Gastroesophageal sphincter (tissue), 4 donors: ENCODE measurements at regions not wholly inside any gene's neighbourhood (a gene's known extent, or its start where the extent isn't known, plus 50 kb on each side); places are given as distances from the start of the nearest gene placed in this dataset.

Experiments
- ATAC-seq: fragments of 150-250 bp; one replicate; pipeline ENCODE4 v1.9.1; 2016; ENCODE audit warnings: mild to moderate bottlenecking, moderate library complexity
- H3K27ac ChIP-seq, 4 donors: fragments of 200-600 bp; sonication (generic) in 3 of 4; 1 replicate in 3 of 4; 2 replicates in 1 of 4; pipeline ENCODE4 v1.5.1; 2016 to 2019
- H3K27me3 ChIP-seq: fragments of 200-600 bp; sonication (generic); one replicate; pipeline ENCODE4 v1.5.1; 2019
- H3K36me3 ChIP-seq, 2 donors: fragments of 200-600 bp; sonication (generic); one replicate each; pipeline ENCODE4 v1.5.1; 2019; ENCODE audit warnings: control low read depth in 1 of 2
- H3K4me1 ChIP-seq, 3 donors: fragments of 200-600 bp; sonication (generic); 1 replicate in 2 of 3; 2 replicates in 1 of 3; pipeline ENCODE4 v1.5.1; 2016 to 2019; ENCODE audit warnings: control low read depth in 2 of 3
- H3K4me3 ChIP-seq, 2 donors: fragments of 200-600 bp; sonication (generic); one replicate each; pipeline ENCODE4 v1.5.1; 2019; ENCODE audit warnings: mild to moderate bottlenecking in 1 of 2, moderate library complexity in 1 of 2
- H3K9me3 ChIP-seq, 3 donors: fragments of 200-600 bp; sonication (generic); one replicate each; pipeline ENCODE4 v1.5.1; 2017 to 2019; ENCODE audit warnings: control low read depth in 2 of 3
- CTCF ChIP-seq, 4 experiments: fragments of 200-600 bp in 2 of 4; fragments of 450-650 bp in 2 of 4; sonication (generic) in 1 of 4; IDR thresholded peaks; one replicate each; pipeline ENCODE4 v1.5.1; 2017 to 2019; ENCODE audit warnings: antibody characterized with exemption in 4 of 4, mild to moderate bottlenecking in 2 of 4, moderate library complexity in 2 of 4
- EP300 ChIP-seq: sonication (generic); formaldehyde crosslinking; IDR thresholded peaks from one replicate; pipeline ENCODE4 v1.6.1; 2017; ENCODE audit warnings: antibody characterized with exemption, mild to moderate bottlenecking
- POLR2A ChIP-seq, 2 donors: fragments of 450-650 bp; IDR thresholded peaks; one replicate each; pipeline ENCODE4 v1.6.1; 2017; ENCODE audit warnings: antibody characterized with exemption in 2 of 2, mild to moderate bottlenecking in 2 of 2, moderate library complexity in 1 of 2
- POLR2AphosphoS5 ChIP-seq: sonication (generic); formaldehyde crosslinking; IDR thresholded peaks from one replicate; pipeline ENCODE4 v1.6.1; 2017; ENCODE audit warnings: antibody characterized with exemption
- WGBS, 2 donors: methylation state at CpG; one replicate each; pipeline ENCODE4 v1.1.5; 2018; ENCODE audit warnings: low coverage in 1 of 2; 5-methylcytosine and 5-hydroxymethylcytosine counted together

DNA sequence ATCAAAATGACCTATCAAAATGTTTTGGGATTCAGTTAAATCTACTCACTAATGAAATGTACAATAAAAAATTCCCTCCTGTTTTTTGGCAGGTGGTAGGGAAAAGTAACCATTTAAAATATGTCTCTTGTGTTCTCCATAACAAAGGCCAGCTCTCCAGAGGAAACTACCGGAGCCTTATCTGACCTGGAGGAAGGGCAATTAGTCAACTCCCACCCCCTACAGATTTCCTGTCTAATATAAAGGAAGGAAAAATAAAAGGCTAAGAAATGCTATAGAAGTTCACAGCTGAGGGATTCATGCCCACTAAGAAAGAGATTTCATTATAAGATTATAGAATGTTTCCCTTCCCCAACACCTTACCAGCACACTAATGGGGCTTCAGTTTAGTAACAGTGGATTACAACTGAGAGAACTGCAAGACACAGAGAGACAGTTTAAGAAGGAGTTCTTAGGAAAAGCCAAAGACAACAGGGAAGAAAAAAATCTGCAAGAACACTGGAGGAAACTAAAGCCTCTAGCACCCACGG lies 376.5 kb upstream of the KCNMB2 start:
- Histone ChIP-seq H3K36me3 (no peaks in the 10 kb centered on the region), H3K27me3 (no peaks in the 10 kb centered on the region), H3K27ac (no peak overlapping the region), H3K9me3 (no peaks in the 10 kb centered on the region), H3K4me3 (no peak overlapping the region), H3K4me1 (no peaks in the 10 kb centered on the region)
- TF ChIP-seq CTCF (IDR thresholded peaks at IDR 0.05) (no peak), POLR2A (IDR thresholded peaks at IDR 0.05) (no peak), POLR2AphosphoS5 (no peak)
- no peak for ATAC-seq
- WGBS, 2 donors = 37 to 47% methylated on average over 2 of the region's 2 CpGs

- ATAC-seq = no peak
- WGBS, 2 donors = 65 to 67% methylated on average over 2 of the region's 2 CpGs
- TF ChIP-seq POLR2AphosphoS5 (no peak), POLR2A (IDR thresholded peaks at IDR 0.05) (no peak), EP300 (no peak), CTCF (IDR thresholded peaks at IDR 0.05) (no peak)
- H3K36me3 ChIP-seq = no peaks in the 10 kb centered on the region
- H3K27ac ChIP-seq = no peak overlapping the region
- H3K9me3 ChIP-seq = no peaks in the 10 kb centered on the region
- no peak overlapping the region for H3K4me3 ChIP-seq
- no peaks in the 10 kb centered on the region for H3K27me3 ChIP-seq
- peaks cover 0 to 2% (median 0%) of the 10 kb centered on the region in 3 donors for H3K4me1 ChIP-seq
These were observed 366.8 kb upstream of the KCNMB2 start for GRCh38 chr3:178169421-178169820.

DNA sequence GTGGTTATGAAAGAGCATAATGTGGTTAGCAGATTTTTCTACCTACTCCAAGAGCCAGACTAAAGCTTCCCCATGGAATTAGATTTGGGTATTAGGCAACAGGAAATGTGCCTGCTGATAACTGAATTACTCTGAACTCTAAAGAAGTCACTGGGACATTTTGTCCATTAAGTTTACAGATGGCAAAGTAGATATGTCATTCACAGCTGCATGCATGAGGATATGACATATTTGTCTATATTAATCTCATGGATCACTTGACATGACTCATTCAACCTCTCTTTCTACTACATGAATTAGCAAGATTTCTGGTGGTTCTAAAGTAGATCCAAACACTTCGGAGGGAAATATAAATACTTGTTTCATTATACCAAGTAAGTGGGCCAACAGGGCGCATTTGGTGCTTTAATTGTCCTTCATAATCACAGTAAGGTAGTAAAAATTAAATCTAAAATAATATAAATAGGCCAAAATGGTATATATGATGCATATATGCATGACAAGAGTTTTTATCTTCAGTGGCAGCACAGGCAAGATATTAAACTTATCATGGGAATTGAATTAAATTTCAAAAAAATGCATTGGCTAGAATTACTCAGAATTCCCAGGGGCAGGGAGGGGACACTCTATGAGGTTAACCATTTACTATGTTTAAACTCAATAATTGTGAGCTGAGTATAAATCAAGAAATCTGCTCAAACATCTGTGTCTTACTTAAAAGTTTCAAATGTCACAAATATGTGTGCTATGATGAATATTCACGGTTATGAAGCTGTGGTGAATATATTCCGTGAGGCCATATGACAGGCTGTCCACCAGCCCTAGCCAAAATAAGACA lies 365.3 kb upstream of the KCNMB2 start:
- TF ChIP-seq POLR2A (IDR thresholded peaks at IDR 0.05) = no peak
- TF ChIP-seq CTCF (IDR thresholded peaks at IDR 0.05) = no peak
- no peak for TF ChIP-seq EP300
- peak; percentile 75 for TF ChIP-seq POLR2AphosphoS5
- no peak overlapping the region for H3K4me3 ChIP-seq
- H3K4me1 ChIP-seq = peaks cover 0 to 2% (median 0%) of the 10 kb centered on the region in 3 donors
- no peaks in the 10 kb centered on the region for H3K27me3 ChIP-seq
- no peaks in the 10 kb centered on the region for H3K9me3 ChIP-seq
- 71 to 74% methylated on average over 4 of the region's 4 CpGs for WGBS, 2 donors
- H3K36me3 ChIP-seq = no peaks in the 10 kb centered on the region
- ATAC-seq = peak; percentile 90
- H3K27ac ChIP-seq = no peak overlapping the region

DNA sequence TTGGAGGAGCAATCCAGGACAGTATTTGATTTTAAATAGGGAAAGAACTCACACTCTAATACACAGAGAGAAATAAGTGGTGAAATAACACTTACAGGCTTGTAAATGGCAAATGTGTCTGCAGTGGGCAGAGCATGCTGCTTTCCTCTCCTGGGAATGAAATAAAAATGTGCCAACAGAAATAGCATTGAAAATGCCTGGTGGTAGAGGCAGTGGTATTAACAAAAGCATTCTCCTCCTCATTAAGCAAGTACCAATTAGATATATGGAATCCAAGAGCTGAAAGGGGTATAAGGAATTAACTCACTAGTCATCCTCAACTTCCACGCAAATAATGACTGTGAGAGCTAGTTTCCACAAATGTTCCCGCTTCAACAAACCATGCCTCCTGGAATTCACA lies 364.1 kb upstream of the KCNMB2 start:
- ATAC-seq = no peak
- peaks cover 0 to 2% (median 0%) of the 10 kb centered on the region in 3 donors for H3K4me1 ChIP-seq
- no peak for TF ChIP-seq POLR2AphosphoS5
- TF ChIP-seq EP300 = no peak
- TF ChIP-seq POLR2A (IDR thresholded peaks at IDR 0.05) = no peak
- no peak for TF ChIP-seq CTCF (IDR thresholded peaks at IDR 0.05)
- no peaks in the 10 kb centered on the region for H3K36me3 ChIP-seq
- 100% methylated on average over 2 of the region's 2 CpGs for WGBS, 2 donors
- H3K9me3 ChIP-seq = no peaks in the 10 kb centered on the region
- no peaks in the 10 kb centered on the region for H3K27me3 ChIP-seq
- no peak overlapping the region for H3K27ac ChIP-seq
- no peak overlapping the region for H3K4me3 ChIP-seq
